M059J (cell line): ENCODE measurements at regions not wholly inside any gene's neighbourhood (a gene's known extent, or its start where the extent isn't known, plus 50 kb on each side); places are given as distances from the start of the nearest gene placed in this dataset.
"Not testable (repeated sequence)": the region's sequence is repeated elsewhere in the genome, so short reads cannot be mapped to it uniquely, and the experiment has no call there.

Experiments
- DNase-seq: peaks from one replicate; pipeline ENCODE4 v3.0.0-alpha.2; 2012; ENCODE audit warnings: low read depth

GRCh38 chr15:29511663-29512062 is 242.0 kb upstream of the NSMCE3 start:
- DNase-seq, result no peak

GRCh38 chr15:29505535-29505934 is 235.9 kb upstream of the NSMCE3 start:
- not testable (repeated sequence) for DNase-seq

GRCh38 chr15:29490747-29491471 is 221.3 kb upstream of the NSMCE3 start:
- no peak for DNase-seq

- DNase-seq, result no peak
Observed at GRCh38 chr15:29480949-29481348, 211.3 kb upstream of the NSMCE3 start.

GRCh38 chr15:29480278-29480677 is 210.7 kb upstream of the NSMCE3 start:
- DNase-seq, result no peak

GRCh38 chr15:29477256-29477655 is 207.6 kb upstream of the NSMCE3 start:
- no peak for DNase-seq

- no peak for DNase-seq
Observed at GRCh38 chr15:29476503-29477080, 207.0 kb upstream of the NSMCE3 start.

- no peak for DNase-seq
Observed at GRCh38 chr15:29475096-29475495, 205.5 kb upstream of the NSMCE3 start.

GRCh38 chr15:29473621-29474105 is 204.0 kb upstream of the NSMCE3 start:
- no peak for DNase-seq

- no peak for DNase-seq
Observed at GRCh38 chr15:29472901-29473445, 203.4 kb upstream of the NSMCE3 start.

- DNase-seq, result no peak
Observed at GRCh38 chr15:29471757-29472156, 202.1 kb upstream of the NSMCE3 start.

GRCh38 chr15:29471306-29471705 is 201.7 kb upstream of the NSMCE3 start:
- DNase-seq, result no peak

GRCh38 chr15:29470794-29471193 is 201.2 kb upstream of the NSMCE3 start:
- peak; percentile 11 for DNase-seq

GRCh38 chr15:29470311-29470710 is 200.7 kb upstream of the NSMCE3 start:
- DNase-seq, result no peak

GRCh38 chr15:29468899-29469298 is 199.3 kb upstream of the NSMCE3 start:
- DNase-seq, result no peak

GRCh38 chr15:29467091-29467490 is 197.5 kb upstream of the NSMCE3 start:
- no peak for DNase-seq

- DNase-seq, result no peak
Observed at GRCh38 chr15:29466292-29466691, 196.7 kb upstream of the NSMCE3 start.

GRCh38 chr15:29465816-29466215 is 196.2 kb upstream of the NSMCE3 start:
- no peak for DNase-seq

- DNase-seq, result no peak
Observed at GRCh38 chr15:29465196-29465595, 195.6 kb upstream of the NSMCE3 start.

GRCh38 chr15:29461877-29462276 is 192.3 kb upstream of the NSMCE3 start:
- no peak for DNase-seq

GRCh38 chr15:29458361-29458760 is 188.7 kb upstream of the NSMCE3 start:
- DNase-seq, result no peak

- DNase-seq, result peak; percentile 20
Observed at GRCh38 chr15:29457729-29458128, 188.1 kb upstream of the NSMCE3 start.

GRCh38 chr15:29456964-29457363 is 187.3 kb upstream of the NSMCE3 start:
- DNase-seq, result no peak
